Lower leg skin (tissue), 4 donors: ENCODE measurements at regions not wholly inside any gene's neighbourhood (a gene's known extent, or its start where the extent isn't known, plus 50 kb on each side); places are given as distances from the start of the nearest gene placed in this dataset.

Source experiments
- DNase-seq, 2 donors: peaks; one replicate each; pipeline ENCODE4 v3.0.0-alpha.2; 2019; ENCODE audit warnings: low spot score in 2 of 2
- H3K4me3 ChIP-seq: fragments of 200-600 bp; sonication (generic); 2 replicates; pipeline ENCODE4 v1.5.1; 2017; ENCODE audit warnings: mild to moderate bottlenecking, low read depth; ENCODE audit not compliant: poor library complexity, severe bottlenecking
- CTCF ChIP-seq, 3 donors: fragments of 450-650 bp; IDR thresholded peaks; one replicate each; pipeline ENCODE4 v1.5.1; 2016; ENCODE audit warnings: antibody characterized with exemption in 3 of 3, mild to moderate bottlenecking in 3 of 3, moderate library complexity in 2 of 3
- POLR2A ChIP-seq, 2 donors: fragments of 450-650 bp; IDR thresholded peaks; one replicate each; pipeline ENCODE4 v1.6.1; 2016 to 2017; ENCODE audit warnings: antibody characterized with exemption in 2 of 2, mild to moderate bottlenecking in 1 of 2, moderate library complexity in 1 of 2
- WGBS, 2 donors: methylation state at CpG; one replicate each; pipeline ENCODE4 v1.1.5; 2018; 5-methylcytosine and 5-hydroxymethylcytosine counted together
- intact Hi-C: fragments of 100-400 bp; cut with DNase I; formaldehyde crosslinking; loops from one replicate; pipeline ENCODE4 v1.15.0; 2023; ENCODE audit warnings: low total_unique reads

DNA sequence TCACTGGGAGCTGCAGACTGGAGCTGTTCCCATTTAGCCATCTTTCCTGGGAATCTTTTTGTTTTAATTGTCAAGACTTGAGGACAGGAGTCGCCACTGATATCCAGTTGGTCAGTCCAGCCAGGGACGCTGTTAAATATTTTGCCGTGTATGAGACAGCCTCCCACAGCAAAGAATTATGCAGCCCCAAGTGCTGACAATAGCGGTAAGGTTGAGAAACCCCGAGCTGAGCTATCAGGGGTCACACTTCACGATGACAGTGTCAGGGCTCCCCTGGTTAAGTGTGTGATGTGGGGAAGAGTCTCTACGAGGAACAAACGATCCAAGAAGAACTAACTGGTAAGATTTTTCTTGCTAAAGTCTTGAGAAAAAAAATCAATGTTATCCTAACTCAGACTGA is 372.0 kb upstream of the MPDZ start:
- no peak for DNase-seq
- intact Hi-C loops = no loop called here
- TF ChIP-seq CTCF (IDR thresholded peaks at IDR 0.05) (no peak), POLR2A (IDR thresholded peaks at IDR 0.05) (no peak)
- no peak overlapping the region for H3K4me3 ChIP-seq
- 93 to 95% methylated on average over 8 of the region's 8 CpGs for whole genome bisulfite sequencing, 2 donors

GRCh38 chr9:13648676-13649075 is 369.2 kb upstream of the MPDZ start:
- intact Hi-C loops = no loop called here
- no peak overlapping the region for H3K4me3 ChIP-seq
- DNase-seq = no peak
- 81 to 85% methylated on average over 3 of the region's 3 CpGs for WGBS, 2 donors
- TF ChIP-seq POLR2A (IDR thresholded peaks at IDR 0.05) (no peak), CTCF (IDR thresholded peaks at IDR 0.05) (no peak)

- TF ChIP-seq POLR2A (IDR thresholded peaks at IDR 0.05) (no peak), CTCF (IDR thresholded peaks at IDR 0.05) (no peak)
- no peak for DNase-seq
- intact Hi-C loops = no loop called here
- no peak overlapping the region for H3K4me3 ChIP-seq
Observed at GRCh38 chr9:13648068-13648467, 368.6 kb upstream of the MPDZ start.

DNA sequence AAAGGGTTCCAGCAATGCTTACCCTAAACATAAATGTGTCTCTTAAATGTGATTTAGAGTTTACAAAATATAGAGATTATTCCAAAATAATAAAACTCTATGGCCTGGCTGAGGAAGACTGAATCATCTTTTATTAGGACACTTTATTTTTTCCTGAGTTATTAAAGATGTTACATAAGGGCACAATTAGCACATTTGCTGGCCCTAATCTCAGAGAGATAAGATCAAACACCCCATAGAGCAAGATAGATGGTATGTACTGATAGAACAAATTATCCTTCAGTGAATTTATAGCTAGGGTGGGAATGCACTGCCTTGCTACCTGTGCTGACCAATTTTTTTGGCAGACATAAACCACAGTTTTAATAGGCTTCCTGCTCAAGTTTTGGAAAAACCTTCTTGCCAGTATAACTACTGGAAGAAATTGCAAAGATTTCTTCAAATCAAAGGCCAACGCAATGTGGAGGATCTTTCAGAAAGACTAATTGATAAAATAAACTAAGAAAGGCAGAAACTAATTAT is 367.1 kb upstream of the MPDZ start:
- intact Hi-C loops = no loop called here
- TF ChIP-seq CTCF (IDR thresholded peaks at IDR 0.05) = no peak
- TF ChIP-seq POLR2A (IDR thresholded peaks at IDR 0.05) = no peak
- DNase-seq = no peak
- H3K4me3 ChIP-seq = no peak overlapping the region
- 43 to 60% methylated on average over 1 of the region's 1 CpG for WGBS, 2 donors

GRCh38 chr9:13645557-13645956 is 366.1 kb upstream of the MPDZ start:
- no peak overlapping the region for H3K4me3 ChIP-seq
- intact Hi-C loops = no loop called here
- DNase-seq = no peak
- 93 to 95% methylated on average over 1 of the region's 1 CpG for WGBS, 2 donors
- TF ChIP-seq CTCF (IDR thresholded peaks at IDR 0.05) (no peak), POLR2A (IDR thresholded peaks at IDR 0.05) (no peak)

GRCh38 chr9:13644675-13645074 is 365.2 kb upstream of the MPDZ start:
- no peak overlapping the region for H3K4me3 ChIP-seq
- intact Hi-C loops = no loop called here
- TF ChIP-seq CTCF (IDR thresholded peaks at IDR 0.05) = no peak
- no peak for TF ChIP-seq POLR2A (IDR thresholded peaks at IDR 0.05)
- 51 to 54% methylated on average over 1 of the region's 1 CpG for WGBS, 2 donors
- no peak for DNase-seq
